Esophagus squamous epithelium (tissue), 4 donors: ENCODE measurements at regions not wholly inside any gene's neighbourhood (a gene's known extent, or its start where the extent isn't known, plus 50 kb on each side); places are given as distances from the start of the nearest gene placed in this dataset.

Experiments
- POLR2A ChIP-seq, 4 donors: fragments of 450-650 bp; IDR thresholded peaks; one replicate each; pipeline ENCODE4 v1.6.1; 2017; ENCODE audit warnings: antibody characterized with exemption in 4 of 4, mild to moderate bottlenecking in 4 of 4, moderate library complexity in 3 of 4
- TF ChIP-seq, protein P1 (sequence below), 6 experiments: fragments of 450-650 bp in 4 of 6; fragments of 200-600 bp in 2 of 6; sonication (generic) in 2 of 6; IDR thresholded peaks; one replicate each; pipeline ENCODE4 v1.5.1; 2016 to 2019; ENCODE audit warnings: antibody characterized with exemption in 6 of 6, mild to moderate bottlenecking in 4 of 6, moderate library complexity in 4 of 6

GRCh38 chr18:26717123-26717719 is 148.3 kb downstream of the AQP4 start:
- TF ChIP-seq, protein P1, sequence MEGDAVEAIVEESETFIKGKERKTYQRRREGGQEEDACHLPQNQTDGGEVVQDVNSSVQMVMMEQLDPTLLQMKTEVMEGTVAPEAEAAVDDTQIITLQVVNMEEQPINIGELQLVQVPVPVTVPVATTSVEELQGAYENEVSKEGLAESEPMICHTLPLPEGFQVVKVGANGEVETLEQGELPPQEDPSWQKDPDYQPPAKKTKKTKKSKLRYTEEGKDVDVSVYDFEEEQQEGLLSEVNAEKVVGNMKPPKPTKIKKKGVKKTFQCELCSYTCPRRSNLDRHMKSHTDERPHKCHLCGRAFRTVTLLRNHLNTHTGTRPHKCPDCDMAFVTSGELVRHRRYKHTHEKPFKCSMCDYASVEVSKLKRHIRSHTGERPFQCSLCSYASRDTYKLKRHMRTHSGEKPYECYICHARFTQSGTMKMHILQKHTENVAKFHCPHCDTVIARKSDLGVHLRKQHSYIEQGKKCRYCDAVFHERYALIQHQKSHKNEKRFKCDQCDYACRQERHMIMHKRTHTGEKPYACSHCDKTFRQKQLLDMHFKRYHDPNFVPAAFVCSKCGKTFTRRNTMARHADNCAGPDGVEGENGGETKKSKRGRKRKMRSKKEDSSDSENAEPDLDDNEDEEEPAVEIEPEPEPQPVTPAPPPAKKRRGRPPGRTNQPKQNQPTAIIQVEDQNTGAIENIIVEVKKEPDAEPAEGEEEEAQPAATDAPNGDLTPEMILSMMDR (IDR thresholded peaks at IDR 0.05) = no peak
- TF ChIP-seq POLR2A (IDR thresholded peaks at IDR 0.05) = no peak
